ENCODE measurements at regions not wholly inside any gene's neighbourhood (a gene's known extent, or its start where the extent isn't known, plus 50 kb on each side); places are given as distances from the start of the nearest gene placed in this dataset.

- no peak overlapping the region for H3K27ac ChIP-seq (ENCODE audit: low read depth, low read length, poor library complexity, severe bottlenecking)
- no peaks in the 10 kb centered on the region for H3K9me3 ChIP-seq (ENCODE audit: low read length)
- no peaks in the 10 kb centered on the region for H3K27me3 ChIP-seq (ENCODE audit: insufficient read depth, low read length)
- no peaks in the 10 kb centered on the region for H3F3A ChIP-seq (ENCODE audit: insufficient read depth, low read length)
- no peaks in the 10 kb centered on the region for H3K36me3 ChIP-seq (ENCODE audit: insufficient read depth, low read length)
- TF ChIP-seq CTCF (IDR thresholded peaks at IDR 0.05; ENCODE audit: low read length), result no peak
- no peak for TF ChIP-seq EZH2 (IDR thresholded peaks at IDR 0.05; ENCODE audit: borderline replicate concordance, low read length)
- H3K4me3 ChIP-seq (ENCODE audit: low read depth, low read length, poor library complexity, severe bottlenecking), result no peak overlapping the region
- no peaks in the 10 kb centered on the region for H3K4me1 ChIP-seq (ENCODE audit: insufficient read depth, low read length, severe bottlenecking)
- no peaks in the 10 kb centered on the region for H3K9me2 ChIP-seq (ENCODE audit: low read depth, low read length)
- H4K20me1 ChIP-seq (ENCODE audit: insufficient read depth, low read length), result no peaks in the 10 kb centered on the region
- no peak overlapping the region for H2AFZ ChIP-seq (ENCODE audit: low read length)
- no peak overlapping the region for H3K9ac ChIP-seq (ENCODE audit: low read length)
- no peaks in the 10 kb centered on the region for H3K79me2 ChIP-seq (ENCODE audit: insufficient read depth, low read length)
- no peak overlapping the region for H3K4me2 ChIP-seq (ENCODE audit: low read length)
Observed at GRCh38 chr4:78692822-78693170, 83.4 kb upstream of the BMP2K start.

GRCh38 chr4:78693777-78694456 is 82.2 kb upstream of the BMP2K start:
- Histone ChIP-seq H3K4me1 (ENCODE audit: insufficient read depth, low read length, severe bottlenecking) (no peaks in the 10 kb centered on the region), H3K9ac (ENCODE audit: low read length) (no peak overlapping the region), H2AFZ (ENCODE audit: low read length) (no peak overlapping the region), H3K36me3 (ENCODE audit: insufficient read depth, low read length) (no peaks in the 10 kb centered on the region), H3K79me2 (ENCODE audit: insufficient read depth, low read length) (no peaks in the 10 kb centered on the region), H3K4me2 (ENCODE audit: low read length) (no peak overlapping the region), H4K20me1 (ENCODE audit: insufficient read depth, low read length) (no peaks in the 10 kb centered on the region), H3K4me3 (ENCODE audit: low read depth, low read length, poor library complexity, severe bottlenecking) (no peak overlapping the region), H3K9me2 (ENCODE audit: low read depth, low read length) (no peaks in the 10 kb centered on the region), H3K9me3 (ENCODE audit: low read length) (no peaks in the 10 kb centered on the region), H3F3A (ENCODE audit: insufficient read depth, low read length) (no peaks in the 10 kb centered on the region), H3K27me3 (ENCODE audit: insufficient read depth, low read length) (no peaks in the 10 kb centered on the region), H3K27ac (ENCODE audit: low read depth, low read length, poor library complexity, severe bottlenecking) (no peak overlapping the region)
- TF ChIP-seq CTCF (IDR thresholded peaks at IDR 0.05; ENCODE audit: low read length), result no peak
- no peak for TF ChIP-seq EZH2 (IDR thresholded peaks at IDR 0.05; ENCODE audit: borderline replicate concordance, low read length)

GRCh38 chr4:78694457-78694787 is 81.7 kb upstream of the BMP2K start:
- Histone ChIP-seq H3K79me2 (ENCODE audit: insufficient read depth, low read length) (no peaks in the 10 kb centered on the region), H3K4me1 (ENCODE audit: insufficient read depth, low read length, severe bottlenecking) (no peaks in the 10 kb centered on the region), H4K20me1 (ENCODE audit: insufficient read depth, low read length) (no peaks in the 10 kb centered on the region), H3K9me3 (ENCODE audit: low read length) (no peaks in the 10 kb centered on the region), H3K27ac (ENCODE audit: low read depth, low read length, poor library complexity, severe bottlenecking) (no peak overlapping the region), H3K4me3 (ENCODE audit: low read depth, low read length, poor library complexity, severe bottlenecking) (no peak overlapping the region), H3K36me3 (ENCODE audit: insufficient read depth, low read length) (no peaks in the 10 kb centered on the region), H3K9ac (ENCODE audit: low read length) (no peak overlapping the region), H2AFZ (ENCODE audit: low read length) (no peak overlapping the region), H3K27me3 (ENCODE audit: insufficient read depth, low read length) (no peaks in the 10 kb centered on the region), H3K9me2 (ENCODE audit: low read depth, low read length) (no peaks in the 10 kb centered on the region), H3F3A (ENCODE audit: insufficient read depth, low read length) (no peaks in the 10 kb centered on the region), H3K4me2 (ENCODE audit: low read length) (no peak overlapping the region)
- TF ChIP-seq EZH2 (IDR thresholded peaks at IDR 0.05; ENCODE audit: borderline replicate concordance, low read length) (no peak), CTCF (IDR thresholded peaks at IDR 0.05; ENCODE audit: low read length) (no peak)
